Left ventricle myocardium superior (tissue), 1 donor: ENCODE measurements at regions not wholly inside any gene's neighbourhood (a gene's known extent, or its start where the extent isn't known, plus 50 kb on each side); places are given as distances from the start of the nearest gene placed in this dataset.

Experiments
- ATAC-seq: fragments of 200-7000 bp; cut with Tn5 transposase; one replicate; pipeline ENCODE4 v1.9.1; 2020; ENCODE audit warnings: mild to moderate bottlenecking, moderate library complexity
- DNase-seq: peaks from one replicate; pipeline ENCODE4 v3.0.0-alpha.2; 2020
- intact Hi-C: fragments of 100-400 bp; cut with micrococcal nuclease; formaldehyde crosslinking; loops from one replicate; pipeline ENCODE4 v1.11.0; 2022
- donor health status: DM: no; HTN: yes; CAD: no; lungs with severe emphysema.

- intact Hi-C loops = no loop called here
- no peak for DNase-seq
- ATAC-seq = no peak
Measured at GRCh38 chr3:177510693-177511216, 313.5 kb upstream of the TBL1XR1 start.

DNA sequence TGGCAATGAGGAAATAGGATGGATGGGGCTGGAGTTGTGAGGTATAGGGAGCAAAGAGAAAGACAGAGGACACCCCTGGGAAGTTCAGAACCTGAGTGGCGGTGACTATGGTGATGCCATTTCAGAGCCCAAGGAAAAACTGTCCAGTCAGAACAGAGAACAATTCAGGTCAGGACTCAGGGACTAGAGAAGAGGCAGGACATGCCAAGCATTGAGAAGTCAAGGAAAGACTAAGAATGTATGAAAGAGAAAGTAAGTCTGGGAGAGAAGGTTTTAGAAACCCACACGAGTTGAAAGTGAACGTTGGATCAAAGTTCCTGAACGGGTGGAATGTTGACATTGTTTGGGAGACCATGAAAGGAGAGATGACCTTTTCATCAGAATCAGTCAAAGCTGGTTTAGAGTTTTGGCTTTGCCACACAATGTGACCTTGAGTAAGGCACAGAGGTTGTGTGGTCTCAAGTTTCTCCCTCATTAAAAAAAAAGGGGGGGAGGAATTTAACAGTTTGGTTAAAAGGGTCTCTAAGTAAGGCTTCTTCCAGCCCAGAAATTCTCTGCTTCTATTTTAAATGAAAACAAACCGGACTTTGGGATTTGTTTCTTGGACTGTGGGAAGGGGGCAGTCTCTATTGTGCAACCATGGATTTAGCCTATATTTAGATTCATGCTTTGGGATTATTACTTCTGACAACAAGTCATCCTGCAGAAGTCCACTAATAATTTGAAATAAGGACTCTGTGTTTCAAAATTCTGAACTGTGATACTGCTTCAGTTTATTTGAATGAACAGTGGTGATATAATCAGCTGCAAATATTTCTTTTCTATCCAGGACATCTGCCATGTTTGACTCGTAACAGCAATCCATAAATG, 315.9 kb upstream of the TBL1XR1 start:
- no peak for DNase-seq
- intact Hi-C loops = no loop called here
- ATAC-seq = peak; percentile 12

- ATAC-seq (no peak), DNase-seq (no peak)
- intact Hi-C loops = no loop called here
Measured at GRCh38 chr3:177513815-177514610, 316.7 kb upstream of the TBL1XR1 start.

DNA sequence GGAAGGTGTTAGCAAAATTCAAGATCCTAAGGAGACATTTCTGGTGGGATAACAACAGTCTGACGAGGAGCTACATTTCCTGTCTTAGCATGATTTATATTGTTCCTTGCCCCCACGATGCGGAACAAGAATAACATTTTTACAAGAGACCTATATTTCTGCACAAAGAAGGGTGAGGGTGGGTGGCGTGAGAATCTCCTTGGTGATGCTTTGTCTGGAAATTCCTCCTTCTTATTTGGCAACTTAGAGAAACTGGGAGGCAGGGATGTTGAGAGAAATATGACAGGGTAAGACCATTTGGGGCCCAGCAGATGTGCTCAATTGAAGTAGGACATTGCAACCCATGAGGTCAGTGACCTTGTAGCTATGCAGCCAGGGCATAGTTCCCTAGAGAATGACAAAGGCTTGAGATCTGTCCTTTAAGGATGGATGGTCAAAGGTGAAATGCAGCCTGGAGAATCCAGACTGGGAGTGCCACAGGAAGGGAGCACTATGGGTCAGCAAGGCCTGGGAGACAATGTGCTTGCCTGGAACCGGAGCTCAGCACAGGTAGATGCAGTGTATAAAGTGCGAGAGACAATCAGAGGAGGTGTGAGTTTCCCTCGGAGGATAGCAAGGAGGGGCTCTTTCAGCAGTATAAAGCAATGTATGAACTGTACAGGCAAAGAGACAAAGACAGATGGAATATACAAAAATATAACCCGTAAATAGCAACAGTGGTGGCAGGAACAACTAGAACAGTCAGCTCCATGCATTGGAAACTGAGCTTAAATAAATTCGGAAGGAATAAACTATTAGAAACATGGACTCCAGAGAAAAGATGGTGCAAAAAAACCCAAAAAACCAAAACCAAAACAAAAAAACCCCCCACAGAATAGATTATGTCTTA, 317.6 kb upstream of the TBL1XR1 start:
- ATAC-seq (no peak), DNase-seq (no peak)
- intact Hi-C loops = no loop called here

- ATAC-seq (no peak), DNase-seq (no peak)
- intact Hi-C loops = no loop called here
Measured at GRCh38 chr3:177515786-177516157, 318.5 kb upstream of the TBL1XR1 start.

DNA sequence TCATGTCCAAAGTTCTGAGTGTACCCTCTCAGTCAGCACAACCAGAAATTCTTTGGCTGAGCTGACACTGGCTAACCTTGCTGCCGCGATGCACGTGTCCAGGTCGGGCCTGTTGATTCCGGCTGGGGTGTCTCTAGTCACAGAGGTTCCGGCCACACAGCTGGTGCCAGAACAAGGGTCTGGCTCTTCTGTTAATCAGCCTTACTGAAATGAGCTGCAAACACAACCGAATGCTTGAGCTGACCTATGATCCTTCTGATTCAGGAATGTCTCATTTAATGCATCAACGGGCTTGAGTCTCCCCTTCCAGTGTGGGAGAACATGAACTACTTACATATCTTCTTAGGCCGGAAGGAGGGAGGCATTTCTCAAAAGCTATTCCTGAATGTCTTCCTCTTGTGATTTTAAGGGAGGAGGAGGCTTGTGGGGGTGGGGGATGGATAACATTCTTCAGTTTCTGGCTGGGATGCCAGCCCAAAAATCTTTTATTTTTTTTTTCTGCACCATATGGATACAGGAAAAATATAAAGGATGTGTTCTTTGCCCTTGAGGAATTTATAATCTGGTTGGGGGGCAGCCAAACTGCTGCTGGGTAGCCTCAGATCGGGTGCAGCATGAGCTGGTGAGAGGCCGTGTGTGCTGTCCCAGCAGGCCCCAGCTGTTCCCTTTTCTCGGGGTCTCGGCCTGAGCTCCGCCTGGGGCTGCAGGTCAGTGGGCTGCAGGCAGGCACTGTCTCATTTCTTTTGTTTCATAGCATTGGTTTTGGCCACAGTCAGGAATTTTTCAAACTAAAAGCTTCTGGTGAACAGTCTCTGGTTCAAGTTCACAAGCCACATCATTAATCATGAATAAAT, 319.1 kb upstream of the TBL1XR1 start:
- ATAC-seq (peak; percentile 87), DNase-seq (peak; percentile 74)
- intact Hi-C loops = no loop called here

DNA sequence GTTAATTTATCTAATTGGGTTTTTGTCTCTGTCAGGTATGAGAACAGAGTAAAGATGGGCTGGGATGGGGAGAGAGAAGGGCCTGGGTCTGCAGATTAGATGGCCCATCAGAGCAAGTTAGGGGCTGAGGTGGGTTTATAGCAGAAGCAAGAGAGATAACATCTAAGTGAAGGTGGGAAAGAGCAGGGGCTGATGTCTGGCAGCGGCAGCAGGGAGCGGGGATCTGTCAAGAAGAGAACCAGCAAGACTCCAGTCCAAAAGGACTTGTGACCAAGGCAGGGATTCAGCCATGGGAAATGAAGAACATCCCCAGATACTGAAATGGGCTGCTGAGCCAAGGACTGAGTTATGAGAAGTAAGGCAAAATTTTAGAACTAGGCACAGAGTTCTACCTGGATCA, 320.6 kb upstream of the TBL1XR1 start:
- no peak for DNase-seq
- intact Hi-C loops = no loop called here
- no peak for ATAC-seq

DNA sequence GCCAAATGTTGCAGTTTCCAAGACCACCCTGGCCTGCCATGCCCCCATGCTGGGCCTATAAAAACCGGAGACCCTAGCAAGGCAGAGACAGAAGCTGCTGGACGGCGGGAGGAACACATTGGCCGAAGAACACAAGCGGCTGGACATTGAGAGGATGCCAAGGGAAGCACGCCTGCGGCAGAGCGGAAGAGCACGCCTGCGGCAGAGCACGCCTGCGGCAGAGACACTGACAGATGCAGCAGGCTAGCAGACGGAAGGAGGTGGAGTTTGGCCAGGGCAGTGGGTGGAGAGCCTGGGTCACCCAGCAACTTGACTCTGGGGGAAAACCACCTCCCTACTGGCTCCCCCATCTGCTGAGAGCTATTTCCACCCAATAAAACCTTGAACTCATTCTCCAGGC, 322.3 kb upstream of the TBL1XR1 start:
- DNase-seq (peak; percentile 42), ATAC-seq (peak; percentile 46)
- intact Hi-C loops = no loop called here

DNA sequence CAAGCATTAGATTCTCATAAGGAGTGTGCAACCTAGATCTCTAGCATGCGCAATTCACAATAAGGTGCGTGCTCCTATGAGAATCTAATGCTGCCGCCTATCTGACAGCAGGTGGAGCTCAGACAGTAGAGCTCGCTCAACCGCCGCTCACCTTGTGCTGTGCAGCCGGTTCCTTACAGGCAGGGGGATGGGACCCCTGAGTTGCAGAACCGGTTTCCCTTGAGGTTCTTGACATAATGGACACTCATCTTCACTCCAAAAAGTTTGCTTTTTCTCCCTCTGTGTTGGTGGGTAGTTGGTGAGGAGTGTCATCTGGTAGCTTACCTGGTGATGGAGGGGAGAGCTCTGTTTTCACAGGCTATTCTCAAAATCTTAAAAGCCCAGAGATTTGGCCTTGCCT, 324.0 kb upstream of the TBL1XR1 start:
- intact Hi-C loops = no loop called here
- DNase-seq (no peak), ATAC-seq (no peak)

- ATAC-seq (no peak), DNase-seq (no peak)
- intact Hi-C loops = no loop called here
Measured at GRCh38 chr3:177522051-177522450, 324.8 kb upstream of the TBL1XR1 start.

GRCh38 chr3:177523067-177523675, 325.9 kb upstream of the TBL1XR1 start:
- DNase-seq (no peak), ATAC-seq (no peak)
- intact Hi-C loops = no loop called here

GRCh38 chr3:177523872-177524438, 326.7 kb upstream of the TBL1XR1 start:
- DNase-seq (no peak), ATAC-seq (no peak)
- intact Hi-C loops = no loop called here

DNA sequence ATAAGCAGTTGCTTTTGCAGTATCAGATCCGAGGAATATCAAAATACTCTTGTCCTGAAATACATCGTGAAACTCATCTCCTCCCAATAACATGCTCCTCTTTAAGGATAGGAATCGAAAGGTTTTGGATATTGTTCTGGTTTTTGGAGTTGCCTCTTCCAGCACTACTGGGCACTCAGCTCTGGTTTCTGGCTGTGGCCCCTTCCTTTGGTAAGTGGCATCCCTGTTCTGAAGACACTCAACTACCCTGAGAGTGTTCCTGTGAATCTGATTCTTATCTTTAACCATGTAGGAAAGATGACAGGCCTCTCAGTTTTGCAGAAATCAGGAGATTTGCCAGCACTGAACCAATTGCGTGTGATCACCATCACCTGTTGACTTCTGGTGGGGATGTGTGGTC, 327.5 kb upstream of the TBL1XR1 start:
- DNase-seq (no peak), ATAC-seq (no peak)
- intact Hi-C loops = no loop called here

- DNase-seq (no peak), ATAC-seq (no peak)
- intact Hi-C loops = no loop called here
Measured at GRCh38 chr3:177525414-177525813, 328.1 kb upstream of the TBL1XR1 start.

DNA sequence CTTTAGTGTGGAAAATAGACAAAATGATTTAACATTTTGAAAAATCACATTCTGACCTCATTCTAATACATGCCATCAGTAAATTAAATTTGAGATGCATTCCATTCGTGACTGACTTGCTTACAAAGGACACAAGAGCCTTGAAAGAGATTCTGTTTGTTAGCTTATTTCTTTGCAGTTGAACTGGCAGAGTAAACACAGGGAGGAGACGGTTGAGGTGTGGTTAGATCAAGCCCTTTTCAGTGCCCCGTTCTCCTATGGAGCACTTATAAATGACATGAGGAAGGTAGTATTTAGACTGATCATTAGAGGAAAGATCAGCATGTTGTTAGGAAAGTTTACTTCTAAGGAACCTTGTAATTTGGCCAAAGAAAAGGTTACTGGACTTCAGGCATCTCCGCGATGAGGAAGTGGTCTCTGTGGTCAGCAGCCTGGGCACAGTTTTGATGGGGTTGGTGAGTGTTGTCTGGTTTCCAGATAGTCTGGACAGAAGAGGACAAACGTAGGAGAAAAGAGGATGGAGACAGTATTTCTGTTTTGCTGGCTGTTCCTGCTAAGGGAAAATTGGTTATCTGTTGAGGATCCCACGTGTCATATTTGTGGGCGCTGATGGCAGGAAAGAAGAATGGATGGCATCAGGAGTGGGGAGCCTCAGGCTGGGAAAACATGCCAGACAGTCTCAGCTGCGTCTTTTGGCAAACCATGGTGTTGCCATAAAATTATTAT, 328.9 kb upstream of the TBL1XR1 start:
- DNase-seq (no peak), ATAC-seq (no peak)
- intact Hi-C loops = no loop called here

DNA sequence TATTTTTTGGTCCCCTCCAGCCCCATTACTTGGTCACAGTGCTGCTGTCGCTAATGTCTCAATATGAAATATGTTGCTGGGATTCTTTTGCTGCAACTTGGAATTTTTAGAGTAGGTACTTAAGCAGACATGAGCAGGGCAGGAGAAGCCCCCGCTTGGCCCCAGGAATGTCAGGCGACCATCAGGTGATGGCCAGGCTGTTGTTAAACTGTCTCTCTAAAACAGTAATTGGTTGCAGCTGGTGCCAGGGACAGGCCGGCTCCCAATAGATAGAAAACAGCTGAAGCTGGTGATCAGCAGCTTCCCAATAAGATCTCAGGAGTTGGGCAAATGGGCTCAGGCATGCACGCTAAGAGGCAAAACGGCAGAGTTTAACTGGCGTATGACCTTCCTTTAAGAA, 329.9 kb upstream of the TBL1XR1 start:
- ATAC-seq (no peak), DNase-seq (no peak)
- intact Hi-C loops = no loop called here
